DMS153 treated with DMSO at 0.1 percent for 48 hours (cell line): ENCODE measurements at regions not wholly inside any gene's neighbourhood (a gene's known extent, or its start where the extent isn't known, plus 50 kb on each side); places are given as distances from the start of the nearest gene placed in this dataset.

ENCODE experiments used
- DNase-seq: peaks from one replicate; lab custom pipeline; 2025; ENCODE audit not compliant: unreplicated experiment; lab: John Stamatoyannopoulos, UW

DNA sequence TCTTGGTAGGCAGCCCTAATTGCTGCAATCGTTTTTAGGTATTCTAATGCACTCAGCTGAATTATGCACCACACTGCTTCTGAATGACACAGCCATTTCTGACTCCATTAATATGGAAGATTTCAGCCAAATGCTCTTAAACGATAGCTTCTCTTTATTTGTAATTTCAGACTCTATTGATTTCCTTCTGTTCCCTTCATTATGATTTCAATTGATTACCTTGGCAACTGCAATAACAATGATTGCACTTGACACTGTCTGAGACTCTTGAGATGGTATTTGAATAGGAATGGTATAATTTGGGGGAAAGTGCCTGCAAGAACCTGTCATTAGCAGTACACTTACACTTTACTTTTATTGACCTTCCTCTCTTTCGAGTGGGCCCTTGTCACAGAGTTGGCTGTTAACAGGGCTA, 296.1 kb upstream of the DMAC1 start:
- peak; percentile 91 for DNase-seq

DNA sequence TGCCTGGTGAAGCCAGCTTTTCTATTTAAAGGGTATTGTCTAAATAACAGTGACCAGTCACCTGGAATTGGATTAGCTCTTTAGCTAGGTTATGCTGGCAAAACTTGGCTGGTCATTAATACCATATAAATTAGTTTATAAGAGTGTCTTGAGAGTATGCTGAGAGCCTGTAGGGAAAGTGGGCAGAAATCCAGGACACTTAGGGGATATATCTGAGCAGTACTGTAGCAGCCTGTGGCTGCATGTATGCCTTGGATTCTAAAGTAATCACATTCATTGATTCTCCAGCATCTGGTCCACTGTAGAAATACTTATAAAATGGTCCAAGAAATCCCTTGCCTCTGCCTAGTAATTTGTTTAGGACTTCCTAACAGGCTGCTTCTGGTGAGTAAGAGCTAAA, 288.9 kb upstream of the DMAC1 start:
- DNase-seq = no peak

- DNase-seq = peak; percentile 60
Measured at GRCh38 chr9:8085986-8086385, 286.4 kb upstream of the DMAC1 start.

DNA sequence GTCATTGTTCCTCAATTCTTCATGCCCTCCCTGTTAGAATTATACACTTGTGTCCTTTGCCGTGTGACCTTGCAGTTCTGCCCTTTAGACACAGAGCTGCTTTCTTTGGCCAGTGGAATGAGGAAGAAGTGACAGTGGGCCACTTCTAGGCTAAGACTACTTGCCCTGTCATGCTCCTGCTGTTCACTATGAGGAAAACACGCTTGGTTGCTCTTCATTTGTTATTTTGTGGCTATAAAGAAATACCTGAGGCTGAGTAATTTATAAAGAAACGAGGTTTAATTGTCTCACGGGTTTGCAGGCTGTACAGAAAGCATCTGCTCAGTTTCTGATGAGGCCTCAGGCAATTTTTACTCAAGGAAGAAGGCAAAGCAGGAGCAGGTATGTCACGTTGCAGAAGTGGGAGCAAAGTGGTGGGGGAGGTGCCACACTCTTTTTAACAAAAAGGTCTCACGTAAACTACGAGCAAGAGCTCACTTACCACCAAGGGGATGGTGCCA, 279.1 kb upstream of the DMAC1 start:
- no peak for DNase-seq

- peak; percentile 28 for DNase-seq
Measured at GRCh38 chr9:8074713-8075286, 275.2 kb upstream of the DMAC1 start.

DNA sequence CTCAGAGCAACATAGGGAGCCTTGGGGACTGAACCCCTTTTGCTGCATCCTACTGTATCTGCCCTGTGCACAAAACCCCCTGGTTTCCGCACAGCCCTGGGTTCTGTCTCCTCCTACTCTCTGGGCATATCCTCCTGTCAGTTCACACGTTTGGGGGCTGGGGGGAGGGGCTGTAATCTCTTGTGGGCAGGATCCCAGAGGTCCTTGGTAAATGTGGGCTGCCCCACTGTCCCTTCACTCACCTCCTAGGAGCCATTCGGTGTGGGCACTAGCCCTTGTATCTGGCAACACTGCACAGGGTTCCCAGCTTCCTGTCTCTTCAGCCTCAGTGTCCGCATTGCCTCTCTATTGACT, 271.8 kb upstream of the DMAC1 start:
- no peak for DNase-seq

DNA sequence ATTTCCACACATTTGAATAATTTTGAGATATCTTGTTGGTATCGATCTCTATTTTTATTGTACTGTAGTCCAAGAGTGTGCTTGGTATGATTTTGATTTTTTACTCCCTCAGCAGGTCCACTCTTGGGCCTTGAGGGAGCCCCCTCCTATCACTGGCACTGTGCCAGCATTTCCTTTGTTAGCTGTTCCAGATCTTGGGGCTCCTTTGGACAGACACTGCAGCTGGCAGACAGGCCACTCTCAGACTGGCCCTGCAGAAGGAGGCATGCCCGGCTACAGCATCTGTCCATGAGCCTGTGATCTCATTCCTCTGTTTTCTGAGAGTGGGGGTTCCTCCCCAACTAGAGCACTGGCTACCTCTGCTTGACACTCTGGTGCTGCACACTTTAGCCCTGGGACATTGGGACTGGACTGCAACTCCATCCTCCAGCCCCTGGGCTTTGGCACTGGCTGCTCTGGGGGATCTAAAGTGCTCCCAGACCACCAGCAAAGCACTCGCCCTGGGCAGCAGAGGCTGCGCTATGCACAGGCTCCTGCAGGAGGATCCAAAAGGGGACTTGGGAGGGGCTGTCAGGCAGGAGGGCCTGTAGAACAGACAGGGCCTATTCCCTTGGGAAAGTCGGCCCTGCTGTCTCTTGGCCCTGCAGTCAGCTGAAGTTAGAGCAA, 271.3 kb upstream of the DMAC1 start:
- no peak for DNase-seq

DNA sequence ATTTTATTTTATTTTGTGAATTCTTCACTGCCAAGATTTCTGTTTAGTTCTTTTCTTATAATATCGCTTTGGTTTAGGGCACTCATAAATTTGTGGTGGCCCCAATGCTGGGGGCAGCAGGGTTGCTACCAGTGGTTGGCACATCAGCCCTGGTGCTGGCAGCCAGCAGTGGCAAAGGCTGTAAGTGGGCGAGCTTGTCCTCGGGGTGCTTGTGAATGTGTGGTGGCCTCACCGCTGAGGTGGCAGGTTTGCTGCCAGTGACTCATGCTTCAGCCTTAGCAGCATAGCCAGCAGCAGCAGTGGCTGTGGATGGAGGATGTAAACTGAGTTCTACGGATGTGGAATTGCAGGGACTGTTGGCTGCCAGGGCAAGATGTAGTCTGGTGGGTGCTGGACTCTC, 262.9 kb upstream of the DMAC1 start:
- DNase-seq = no peak

- DNase-seq = no peak
Measured at GRCh38 chr9:8053501-8053900, 253.9 kb upstream of the DMAC1 start.

DNA sequence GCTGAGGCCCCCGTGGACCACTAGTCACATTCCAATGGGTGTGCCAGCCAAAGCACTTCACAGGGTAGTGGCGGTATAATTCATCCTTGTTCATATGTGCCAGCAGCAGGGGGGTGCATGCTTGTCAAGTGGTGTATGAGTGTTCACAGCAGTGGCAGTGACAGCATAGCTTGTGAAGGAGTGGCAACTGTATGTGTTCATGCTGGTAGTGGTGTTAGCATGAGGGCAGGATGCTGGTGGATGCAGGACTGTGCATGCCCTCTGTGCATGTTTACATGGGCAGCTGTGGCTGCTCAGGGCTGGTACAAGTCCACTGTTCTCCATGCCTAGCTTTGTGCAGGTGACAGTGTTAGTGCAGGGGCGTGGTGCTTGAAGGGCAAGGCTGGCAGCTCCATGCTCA, 253.4 kb upstream of the DMAC1 start:
- DNase-seq = no peak

- DNase-seq = no peak
Measured at GRCh38 chr9:8037745-8038144, 238.2 kb upstream of the DMAC1 start.

DNA sequence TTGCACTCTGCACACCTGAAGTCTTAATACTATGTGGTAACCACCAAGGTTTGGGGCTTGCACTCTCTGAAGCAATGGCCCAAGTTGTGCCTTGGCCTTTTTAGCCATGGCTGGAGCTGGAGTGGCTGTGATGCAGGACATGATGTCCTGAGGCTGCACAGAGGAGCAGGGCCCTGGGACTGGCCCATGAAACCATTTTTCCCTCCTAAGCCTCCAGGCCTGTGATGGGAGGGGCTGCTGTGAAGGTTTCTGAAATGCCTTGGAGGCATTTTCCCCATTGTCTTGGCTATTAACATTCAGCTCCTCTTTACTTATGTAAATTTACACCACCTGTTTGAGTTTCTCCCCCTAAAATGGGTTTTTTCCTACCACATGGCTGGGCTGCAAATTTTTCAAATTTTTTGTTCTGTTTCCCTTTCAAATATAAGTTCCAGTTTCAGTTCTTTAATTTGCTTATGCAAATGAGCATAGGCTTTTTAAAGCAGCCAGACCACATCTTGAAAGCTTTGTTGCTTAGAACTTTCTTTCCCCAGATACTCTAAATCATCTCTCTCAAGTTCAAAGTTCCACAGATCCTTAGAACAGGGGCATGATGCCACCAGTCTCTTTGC, 237.4 kb upstream of the DMAC1 start:
- DNase-seq = no peak

GRCh38 chr9:8033794-8034193, 234.2 kb upstream of the DMAC1 start:
- no peak for DNase-seq

- DNase-seq = no peak
Measured at GRCh38 chr9:8030095-8030494, 230.5 kb upstream of the DMAC1 start.

DNA sequence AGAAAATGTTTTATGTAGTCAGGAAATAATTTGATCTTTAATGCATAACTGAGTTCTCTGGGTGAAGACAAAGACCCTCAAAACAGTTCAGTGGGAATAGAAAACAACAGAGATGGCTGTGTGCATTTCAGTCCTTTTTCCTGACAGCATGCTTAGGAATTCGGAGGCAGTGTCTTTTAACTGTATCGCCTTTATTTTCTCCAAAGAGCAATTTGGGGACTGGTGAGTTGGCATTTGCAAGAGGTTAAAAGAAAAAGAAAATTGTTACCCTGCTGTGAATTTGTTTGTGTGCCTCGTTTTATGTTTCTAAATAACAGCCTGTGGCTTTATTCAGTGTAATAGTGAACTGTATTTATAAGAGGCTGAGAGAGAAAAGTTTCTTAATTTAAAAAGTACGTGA, 227.8 kb upstream of the DMAC1 start:
- no peak for DNase-seq

GRCh38 chr9:8025551-8025950, 226.0 kb upstream of the DMAC1 start:
- no peak for DNase-seq

GRCh38 chr9:8020186-8020585, 220.6 kb upstream of the DMAC1 start:
- DNase-seq = no peak

DNA sequence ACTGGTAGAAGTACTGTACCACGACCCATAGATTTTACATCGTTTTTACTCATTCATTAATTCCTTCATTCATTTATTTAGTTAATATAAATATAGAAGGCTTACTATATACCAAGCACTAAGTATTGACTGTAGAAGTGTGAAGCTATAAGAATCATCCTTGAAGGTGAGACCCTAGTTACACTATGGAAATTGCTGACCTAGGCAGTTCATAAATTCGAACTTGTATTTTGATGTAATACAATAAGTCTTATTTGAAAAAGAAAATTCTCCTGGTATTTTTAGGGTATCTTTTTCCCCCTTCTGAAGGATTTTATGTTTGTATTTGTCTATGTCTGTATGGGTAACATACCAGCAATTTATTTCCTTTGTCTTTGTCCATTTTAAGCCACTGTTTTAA, 220.1 kb upstream of the DMAC1 start:
- no peak for DNase-seq

DNA sequence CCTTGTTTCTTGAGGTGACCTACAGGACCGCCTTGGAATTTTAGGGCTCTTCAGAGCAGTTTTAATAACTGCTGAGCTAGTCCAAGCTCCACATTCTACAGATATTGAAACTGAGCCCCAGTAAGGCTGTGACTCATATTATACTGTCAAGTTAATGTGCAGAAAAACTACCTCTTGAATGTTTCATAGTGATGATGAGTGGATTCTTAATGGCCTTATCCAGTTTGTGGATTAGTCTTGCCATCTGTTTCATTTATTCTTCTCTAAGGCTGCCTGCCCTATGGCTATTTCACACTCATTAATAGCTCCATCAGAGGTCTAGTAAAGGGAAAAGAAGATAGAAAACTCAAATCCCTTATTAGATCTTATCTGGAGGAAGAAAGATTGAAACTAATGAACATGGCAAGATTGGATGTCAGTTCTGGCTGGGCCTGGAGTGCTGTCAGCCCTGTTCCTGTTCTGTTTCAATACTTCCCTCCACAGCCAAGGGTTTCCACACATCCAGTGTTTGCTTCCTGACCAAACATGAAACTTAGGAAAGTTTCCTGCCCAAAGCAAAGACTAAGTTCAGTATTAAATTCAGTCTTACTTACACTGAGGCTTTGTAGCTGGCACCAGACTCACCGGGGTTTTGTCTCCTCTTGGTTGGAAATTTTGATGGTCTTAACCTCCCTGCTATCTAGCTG, 215.6 kb upstream of the DMAC1 start:
- no peak for DNase-seq

- DNase-seq = no peak
Measured at GRCh38 chr9:8012986-8013385, 213.4 kb upstream of the DMAC1 start.

DNA sequence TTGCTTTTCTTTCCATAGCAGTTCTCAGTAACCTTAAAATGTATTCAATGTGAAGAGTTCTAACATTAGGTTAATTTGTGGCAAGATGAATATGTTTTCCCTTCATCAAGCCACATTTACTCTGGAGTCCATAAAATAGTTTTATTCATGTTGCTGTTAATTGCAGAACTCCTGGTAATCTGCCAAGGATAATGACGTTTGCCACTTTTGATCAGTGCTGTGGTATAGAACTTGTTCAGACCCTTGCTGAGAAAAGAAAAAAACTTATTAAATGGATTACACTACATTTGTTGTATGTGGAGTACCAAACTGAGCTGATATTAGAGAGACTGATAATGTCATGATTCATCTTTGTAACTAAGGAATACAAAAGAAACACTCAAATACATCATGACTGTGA, 212.4 kb upstream of the DMAC1 start:
- peak; percentile 82 for DNase-seq

- DNase-seq = no peak
Measured at GRCh38 chr9:7996558-7996957, 197.0 kb upstream of the DMAC1 start.
